GM12878 (cell line): ENCODE measurements at regions not wholly inside any gene's neighbourhood (a gene's known extent, or its start where the extent isn't known, plus 50 kb on each side); places are given as distances from the start of the nearest gene placed in this dataset.

Source experiments
- ATAC-seq: fragments of 200-7000 bp; cut with Tn5 transposase; 3 replicates; pipeline ENCODE4 v1.9.1; 2020; ENCODE audit warnings: mild to moderate bottlenecking, moderate library complexity
- BruUV-seq: library from RNA; stranded (reverse); fragments of 400-500 nt; replicated peaks from 2 replicates; lab custom pipeline; 2021; lab: Mats Ljungman, UMichigan
- CTCF ChIA-PET: fragments of 300-600 bp; sonication (Branson Sonifier 250); formaldehyde crosslinking; extraction: SDS; loops from one replicate; lab custom pipeline; 2021; ENCODE audit warnings: inconsistent platforms; lab: Yijun Ruan, JAX
- POLR2A ChIA-PET: fragments of 350-600 bp; formaldehyde crosslinking; extraction: SDS; loops from one replicate; lab custom pipeline; 2021; ENCODE audit warnings: inconsistent platforms; lab: Charles Lee
- RAD21 ChIA-PET: fragments of 300-600 bp; sonication (Branson Sonifier 250); formaldehyde crosslinking; loops from one replicate; lab custom pipeline; 2023; ENCODE audit warnings: antibody characterized with exemption; ENCODE audit not compliant: unreplicated experiment; lab: Charles Lee
- SMC1A ChIA-PET: fragments of 300-600 bp; sonication (Branson Sonifier 250); formaldehyde crosslinking; loops from one replicate; lab custom pipeline; 2023; ENCODE audit not compliant: unreplicated experiment, uncharacterized antibody; lab: Charles Lee
- DNase-seq: peaks from one replicate; pipeline ENCODE4 v3.0.0-alpha.2; 2011; ENCODE audit warnings: low read depth, low spot score
- FAIRE-seq: peaks from 3 replicates; lab custom pipeline; 2011; peaks lifted over from hg19 to GRCh38; lab: Jason Lieb, UNC
- H2AFZ ChIP-seq: 2 replicates; pipeline ENCODE4 v1.6.0; 2011; ENCODE audit warnings: low read depth, low read length, control low read depth; ENCODE audit not compliant: control insufficient read depth
- H3K27ac ChIP-seq: 2 replicates; pipeline ENCODE4 v1.5.1; 2011; ENCODE audit warnings: control low read depth; ENCODE audit not compliant: control insufficient read depth, insufficient read depth
- H3K27me3 ChIP-seq, 2 experiments: replicated peaks in 1 of 2; 2 replicates each; pipeline versions ENCODE4 v1.6.0 to v1.6.1; 2011; ENCODE audit warnings: low read length in 1 of 2; ENCODE audit not compliant: control insufficient read depth in 2 of 2, insufficient read depth in 2 of 2
- H3K36me3 ChIP-seq, 2 experiments: 2 replicates each; pipeline ENCODE4 v1.5.1; 2011; ENCODE audit warnings: low read length in 1 of 2; ENCODE audit not compliant: control insufficient read depth in 2 of 2, insufficient read depth in 2 of 2
- H3K4me1 ChIP-seq: 2 replicates; pipeline ENCODE4 v1.6.1; 2011; ENCODE audit warnings: mild to moderate bottlenecking, low read length, moderate library complexity, mixed read lengths; ENCODE audit not compliant: control insufficient read depth, insufficient read depth
- H3K4me2 ChIP-seq: 2 replicates; pipeline ENCODE4 v1.6.0; 2011; ENCODE audit warnings: control low read depth; ENCODE audit not compliant: control insufficient read depth, insufficient read depth
- H3K4me3 ChIP-seq: fragments of 200-600 bp; sonication (generic); 2 replicates; pipeline ENCODE4 v1.5.1; 2016
- H3K79me2 ChIP-seq: 2 replicates; pipeline ENCODE4 v1.6.0; 2011; ENCODE audit warnings: low read length; ENCODE audit not compliant: control insufficient read depth, insufficient read depth
- H3K9ac ChIP-seq: 2 replicates; pipeline ENCODE4 v1.8.0; 2011; ENCODE audit warnings: low read length, control low read depth, mixed read lengths; ENCODE audit not compliant: control insufficient read depth, insufficient read depth
- H3K9me3 ChIP-seq: replicated peaks from 3 replicates; pipeline ENCODE4 v1.5.1; 2011; ENCODE audit warnings: mild to moderate bottlenecking, low read length; ENCODE audit not compliant: control insufficient read depth, insufficient read depth
- H4K20me1 ChIP-seq: 2 replicates; pipeline ENCODE4 v1.6.0; 2011; ENCODE audit not compliant: control insufficient read depth, insufficient read depth
- FOS ChIP-seq: IDR thresholded peaks from 3 replicates; pipeline ENCODE4 v1.6.1; 2011; ENCODE audit warnings: borderline replicate concordance; ENCODE audit not compliant: insufficient read length; ENCODE audit errors: extremely low read depth
- MEF2B ChIP-seq: fragments of 450-650 bp; IDR thresholded peaks from 2 replicates; pipeline ENCODE4 v1.6.1; 2018; ENCODE audit warnings: mild to moderate bottlenecking, moderate library complexity; ENCODE audit not compliant: partially characterized antibody, poor library complexity, severe bottlenecking
- STAT1 ChIP-seq: fragments of 450-650 bp; conservative IDR thresholded peaks from 2 replicates; pipeline ENCODE4 v1.6.1; 2014; ENCODE audit warnings: antibody characterized with exemption, mild to moderate bottlenecking
- TCF3 ChIP-seq: IDR thresholded peaks from 2 replicates; pipeline ENCODE4 v1.6.1; 2012; ENCODE audit warnings: low read depth, mild to moderate bottlenecking, low read length, borderline replicate concordance; ENCODE audit not compliant: insufficient read depth
- WGBS: methylation state at CpG from one replicate; pipeline ENCODE4 v1.1.6; 2016; ENCODE audit warnings: low lambda C conversion rate; ENCODE audit not compliant: insufficient replicate concordance, insufficient coverage; ENCODE audit errors: missing lambda C conversion rate; 5-methylcytosine and 5-hydroxymethylcytosine counted together
- in situ Hi-C: fragments of 300-500 bp; cut with MboI; formaldehyde crosslinking; loops from 9 replicates; pipeline ENCODE4 v1.14.3; 2018; ENCODE audit warnings: mixed read lengths
- intact Hi-C: fragments of 100-400 bp; cut with micrococcal nuclease; formaldehyde crosslinking; loops from one replicate; pipeline ENCODE4 v1.14.2; 2022; ENCODE audit not compliant: unreplicated experiment
- TF ChIP-seq, protein P1 (sequence below): fragments of 450-650 bp; IDR thresholded peaks from 2 replicates; pipeline ENCODE4 v1.6.1; 2016; ENCODE audit warnings: mild to moderate bottlenecking, moderate library complexity, borderline replicate concordance

DNA sequence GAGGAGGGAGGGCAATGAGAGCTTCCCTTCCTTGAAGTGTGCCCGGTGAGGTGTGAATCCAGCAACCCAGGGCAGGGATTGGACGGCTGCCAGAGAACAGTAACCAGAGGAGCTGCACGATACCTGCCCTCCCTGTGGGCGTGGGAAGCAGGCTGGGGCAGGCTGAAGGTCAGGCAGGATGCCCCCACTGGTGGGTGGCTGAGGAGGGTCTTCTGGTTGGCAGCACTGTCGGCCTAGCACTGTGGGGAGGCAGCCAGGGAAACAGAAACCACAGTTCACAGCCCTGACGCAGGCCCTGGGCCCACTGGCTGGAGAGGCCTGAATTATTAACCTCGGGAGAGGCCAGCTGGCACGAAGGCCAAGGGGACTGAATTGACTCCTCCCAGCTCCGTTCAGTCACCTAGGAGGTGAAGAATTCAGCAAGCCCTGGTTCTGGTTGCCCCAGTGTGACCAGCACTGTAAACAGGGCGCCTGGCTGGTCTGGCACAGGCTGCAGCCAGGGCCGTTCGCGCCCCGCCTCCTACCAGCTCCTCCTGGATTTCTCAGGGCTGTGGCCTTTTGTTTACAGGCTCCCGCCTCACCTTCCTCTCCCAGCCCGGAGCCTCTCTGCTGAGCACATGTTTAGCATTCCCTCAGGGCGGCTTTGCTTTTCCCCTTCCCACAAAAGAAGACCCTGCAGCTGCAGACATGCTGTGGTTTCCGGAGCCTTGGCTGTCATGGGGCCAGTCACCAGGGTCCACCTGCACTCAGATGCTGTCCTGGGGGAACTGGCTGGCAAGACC, 97.8 kb downstream of the B3GNT2 start (continued):
- TF ChIP-seq FOS = no peak
- 0 out of 2 replicates have a peak, but pooled peaks have one; percentile 15 for TF ChIP-seq TCF3
- TF ChIP-seq, protein P1, sequence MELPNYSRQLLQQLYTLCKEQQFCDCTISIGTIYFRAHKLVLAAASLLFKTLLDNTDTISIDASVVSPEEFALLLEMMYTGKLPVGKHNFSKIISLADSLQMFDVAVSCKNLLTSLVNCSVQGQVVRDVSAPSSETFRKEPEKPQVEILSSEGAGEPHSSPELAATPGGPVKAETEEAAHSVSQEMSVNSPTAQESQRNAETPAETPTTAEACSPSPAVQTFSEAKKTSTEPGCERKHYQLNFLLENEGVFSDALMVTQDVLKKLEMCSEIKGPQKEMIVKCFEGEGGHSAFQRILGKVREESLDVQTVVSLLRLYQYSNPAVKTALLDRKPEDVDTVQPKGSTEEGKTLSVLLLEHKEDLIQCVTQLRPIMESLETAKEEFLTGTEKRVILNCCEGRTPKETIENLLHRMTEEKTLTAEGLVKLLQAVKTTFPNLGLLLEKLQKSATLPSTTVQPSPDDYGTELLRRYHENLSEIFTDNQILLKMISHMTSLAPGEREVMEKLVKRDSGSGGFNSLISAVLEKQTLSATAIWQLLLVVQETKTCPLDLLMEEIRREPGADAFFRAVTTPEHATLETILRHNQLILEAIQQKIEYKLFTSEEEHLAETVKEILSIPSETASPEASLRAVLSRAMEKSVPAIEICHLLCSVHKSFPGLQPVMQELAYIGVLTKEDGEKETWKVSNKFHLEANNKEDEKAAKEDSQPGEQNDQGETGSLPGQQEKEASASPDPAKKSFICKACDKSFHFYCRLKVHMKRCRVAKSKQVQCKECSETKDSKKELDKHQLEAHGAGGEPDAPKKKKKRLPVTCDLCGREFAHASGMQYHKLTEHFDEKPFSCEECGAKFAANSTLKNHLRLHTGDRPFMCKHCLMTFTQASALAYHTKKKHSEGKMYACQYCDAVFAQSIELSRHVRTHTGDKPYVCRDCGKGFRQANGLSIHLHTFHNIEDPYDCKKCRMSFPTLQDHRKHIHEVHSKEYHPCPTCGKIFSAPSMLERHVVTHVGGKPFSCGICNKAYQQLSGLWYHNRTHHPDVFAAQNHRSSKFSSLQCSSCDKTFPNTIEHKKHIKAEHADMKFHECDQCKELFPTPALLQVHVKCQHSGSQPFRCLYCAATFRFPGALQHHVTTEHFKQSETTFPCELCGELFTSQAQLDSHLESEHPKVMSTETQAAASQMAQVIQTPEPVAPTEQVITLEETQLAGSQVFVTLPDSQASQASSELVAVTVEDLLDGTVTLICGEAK = no peak

DNA sequence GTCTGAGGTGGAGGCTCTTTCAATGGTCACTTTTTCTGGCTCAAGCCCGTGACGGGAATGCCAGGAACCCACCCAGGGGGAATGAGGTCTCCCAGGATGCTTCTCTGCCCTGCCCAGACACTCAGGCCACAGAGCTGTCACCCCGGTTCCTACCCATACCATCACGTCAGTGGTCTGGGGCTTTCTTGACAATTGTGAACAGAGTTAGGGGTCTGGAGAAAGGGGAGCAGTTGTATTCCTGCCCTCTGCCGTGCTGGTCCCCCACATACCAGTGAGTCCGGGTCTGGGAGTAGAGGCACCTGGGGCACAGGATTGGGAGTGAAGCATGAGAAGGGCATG, 97.2 kb downstream of the B3GNT2 start:
- H3K79me2 ChIP-seq = peaks cover 2% of the 10 kb centered on the region; the same call in 1 of the 2 replicates
- ChIA-PET SMC1A (interaction anchor here (0.6 to 5.5 kb wide), 9 partner anchors 10 to 298 kb away, joined by 3 to 52 read pairs (median 4); no protein-coding TSS in a partner anchor), RAD21 (interaction anchor here (1.0 to 4.5 kb wide), 4 partner anchors 10 to 114 kb away, joined by 4 to 21 read pairs (median 6); no protein-coding TSS in a partner anchor), POLR2A (interaction anchor here (2.3 kb wide), 1 partner anchor 11 kb away, joined by 25 read pairs; no protein-coding TSS in a partner anchor), CTCF (interaction anchor here (0.6 to 1.5 kb wide), 2 partner anchors 9 to 744 kb away, joined by 3 to 6 read pairs; no protein-coding TSS in a partner anchor)
- H3K4me2 ChIP-seq = peak overlapping the region; percentile 63
- peak; percentile 21 for TF ChIP-seq MEF2B
- TF ChIP-seq STAT1 = no peak
- DNase-seq (no peak), FAIRE-seq (no peak), ATAC-seq (peak; percentile 33)
- no TSS peak for BruUV-seq
- no peak overlapping the region for H3K4me3 ChIP-seq
- peak overlapping the region; percentile 65 for H2AFZ ChIP-seq
- H3K9ac ChIP-seq = peak overlapping the region; percentile 52
- 83% methylated on average over 6 of the region's 6 CpGs for WGBS
- intact Hi-C loops (no loop called here), in situ Hi-C loops (no loop called here)
- H3K4me1 ChIP-seq = peaks cover 38% of the 10 kb centered on the region
- no peaks in the 10 kb centered on the region for H4K20me1 ChIP-seq
- H3K27me3 ChIP-seq = no peaks in the 10 kb centered on the region
- H3K27ac ChIP-seq = peak overlapping the region; percentile 72
- no peaks in the 10 kb centered on the region for H3K36me3 ChIP-seq
- no peaks in the 10 kb centered on the region for H3K9me3 ChIP-seq
